Naive thymus-derived CD8-positive, alpha-beta T cell (primary cell): ENCODE measurements at regions not wholly inside any gene's neighbourhood (a gene's known extent, or its start where the extent isn't known, plus 50 kb on each side); places are given as distances from the start of the nearest gene placed in this dataset.
"Not testable (repeated sequence)": the region's sequence is repeated elsewhere in the genome, so short reads cannot be mapped to it uniquely, and the experiment has no call there.

Experiments
- ATAC-seq, 2 donors: fragments of 150-1000 bp; cut with Tn5 transposase in 1 of 2; sonication (Bioruptor Pico), chemical (Tn5 transposase) in 1 of 2; 1 replicate in 1 of 2; 2 replicates in 1 of 2; pipeline ENCODE4 v1.10.0; 2021; ENCODE audit warnings: mild to moderate bottlenecking in 2 of 2, moderate library complexity in 2 of 2
- POLR2A ChIA-PET: fragments of 350-600 bp; sonication (Branson Sonifier 250); formaldehyde crosslinking; loops from one replicate; lab custom pipeline; 2021; ENCODE audit warnings: antibody characterized with exemption; lab: Charles Lee
- DNase-seq, 10 donors: peaks; one replicate each; pipeline versions ENCODE4 v3.0.0 to v3.0.0-alpha.2; 2020 to 2022
- H3K27ac Mint-ChIP-seq, 10 donors: one replicate each; pipeline ENCODE4 v1.8.0; 2020 to 2022; ENCODE audit warnings: mild to moderate bottlenecking in 10 of 10, mixed read lengths in 10 of 10, moderate library complexity in 4 of 10, inconsistent platforms in 1 of 10
- H3K27me3 Mint-ChIP-seq, 5 donors: one replicate each; pipeline ENCODE4 v1.8.0; 2021 to 2022; ENCODE audit warnings: mixed read lengths in 5 of 5
- H3K36me3 Mint-ChIP-seq, 3 donors: one replicate each; pipeline ENCODE4 v1.8.0; 2020 to 2022; ENCODE audit warnings: mixed read lengths in 3 of 3, mild to moderate bottlenecking in 2 of 3, inconsistent platforms in 1 of 3
- H3K4me1 Mint-ChIP-seq, 4 donors: one replicate each; pipeline ENCODE4 v1.8.0; 2021 to 2022; ENCODE audit warnings: mixed read lengths in 4 of 4
- H3K4me3 Mint-ChIP-seq, 10 donors: one replicate each; pipeline ENCODE4 v1.8.0; 2020 to 2022; ENCODE audit warnings: mild to moderate bottlenecking in 10 of 10, mixed read lengths in 10 of 10, moderate library complexity in 6 of 10, inconsistent platforms in 1 of 10
- H3K9me3 Mint-ChIP-seq, 9 donors: one replicate each; pipeline ENCODE4 v1.8.0; 2020 to 2022; ENCODE audit warnings: mixed read lengths in 9 of 9, mild to moderate bottlenecking in 3 of 9, inconsistent platforms in 1 of 9, moderate library complexity in 1 of 9

- H3K27me3 Mint-ChIP-seq: peaks cover 0 to 10% (median 0%) of the 10 kb centered on the region in 5 donors
- H3K27ac Mint-ChIP-seq: no peak overlapping the region
- H3K9me3 Mint-ChIP-seq: no peaks in the 10 kb centered on the region
- ATAC-seq (no peak), DNase-seq (no peak)
- H3K4me1 Mint-ChIP-seq: peaks cover 0 to 12% (median 1%) of the 10 kb centered on the region in 4 donors
- no peaks in the 10 kb centered on the region for H3K36me3 Mint-ChIP-seq
- H3K4me3 Mint-ChIP-seq: no peak overlapping the region
- POLR2A ChIA-PET: no interaction called here
Measured at GRCh38 chr21:23936224-23936623, 1671.1 kb downstream of the MRPL39 start.

GRCh38 chr21:23930565-23930964 lies 1676.7 kb downstream of the MRPL39 start:
- no peak for ATAC-seq
- DNase-seq: no peak
- no peak overlapping the region for H3K27ac Mint-ChIP-seq
- POLR2A ChIA-PET: no interaction called here
- no peaks in the 10 kb centered on the region for H3K9me3 Mint-ChIP-seq
- no peak overlapping the region for H3K4me3 Mint-ChIP-seq
- H3K4me1 Mint-ChIP-seq: no peaks in the 10 kb centered on the region
- H3K36me3 Mint-ChIP-seq: no peaks in the 10 kb centered on the region
- H3K27me3 Mint-ChIP-seq: peaks cover 0 to 2% (median 0%) of the 10 kb centered on the region in 5 donors

GRCh38 chr21:23926430-23926829 lies 1680.9 kb downstream of the MRPL39 start:
- DNase-seq, H3K9me3 Mint-ChIP-seq, POLR2A ChIA-PET, ATAC-seq, H3K27me3 Mint-ChIP-seq, H3K27ac Mint-ChIP-seq, H3K4me3 Mint-ChIP-seq, H3K36me3 Mint-ChIP-seq: not testable (repeated sequence)
- H3K4me1 Mint-ChIP-seq: peaks cover 8 to 17% (median 13%) of the 10 kb centered on the region in 4 donors

GRCh38 chr21:23921670-23922418 lies 1685.4 kb downstream of the MRPL39 start:
- POLR2A ChIA-PET: no interaction called here
- peaks cover 8 to 21% (median 15%) of the 10 kb centered on the region in 4 donors for H3K4me1 Mint-ChIP-seq
- H3K27ac Mint-ChIP-seq: peak overlapping the region in 4 of 10 donors; percentile 0 to 65 (median 12)
- H3K27me3 Mint-ChIP-seq: peaks cover 0 to 1% (median 0%) of the 10 kb centered on the region in 5 donors
- peaks cover 0 to 5% (median 0%) of the 10 kb centered on the region in 9 donors for H3K9me3 Mint-ChIP-seq
- DNase-seq (peak in 1 of 10 donors; percentile 12), ATAC-seq (peak; percentile 41 to 74)
- no peaks in the 10 kb centered on the region for H3K36me3 Mint-ChIP-seq
- peak overlapping the region in 7 of 10 donors; percentile 1 to 62 (median 45) for H3K4me3 Mint-ChIP-seq

GRCh38 chr21:23900727-23901126 lies 1706.6 kb downstream of the MRPL39 start:
- peaks cover 0 to 2% (median 0%) of the 10 kb centered on the region in 4 donors for H3K4me1 Mint-ChIP-seq
- POLR2A ChIA-PET: no interaction called here
- peaks cover 0 to 6% (median 0%) of the 10 kb centered on the region in 3 donors for H3K36me3 Mint-ChIP-seq
- no peaks in the 10 kb centered on the region for H3K27me3 Mint-ChIP-seq
- DNase-seq: no peak
- no peak for ATAC-seq
- H3K27ac Mint-ChIP-seq: no peak overlapping the region
- no peak overlapping the region for H3K4me3 Mint-ChIP-seq
- peaks cover 0 to 10% (median 0%) of the 10 kb centered on the region in 9 donors for H3K9me3 Mint-ChIP-seq

- ATAC-seq (no peak), DNase-seq (no peak)
- Mint-ChIP-seq H3K27me3 (no peaks in the 10 kb centered on the region), H3K4me3 (no peak overlapping the region), H3K9me3 (peaks cover 0 to 10% (median 0%) of the 10 kb centered on the region in 9 donors), H3K4me1 (peaks cover 0 to 2% (median 0%) of the 10 kb centered on the region in 4 donors), H3K27ac (no peak overlapping the region), H3K36me3 (peaks cover 0 to 6% (median 0%) of the 10 kb centered on the region in 3 donors)
- POLR2A ChIA-PET: no interaction called here
Measured at GRCh38 chr21:23899561-23899960, 1707.7 kb downstream of the MRPL39 start.

- no peak overlapping the region for H3K4me3 Mint-ChIP-seq
- no peak for ATAC-seq
- no peak overlapping the region for H3K27ac Mint-ChIP-seq
- H3K9me3 Mint-ChIP-seq: no peaks in the 10 kb centered on the region
- POLR2A ChIA-PET: no interaction called here
- no peaks in the 10 kb centered on the region for H3K36me3 Mint-ChIP-seq
- peaks cover 0 to 22% (median 11%) of the 10 kb centered on the region in 4 donors for H3K4me1 Mint-ChIP-seq
- DNase-seq: no peak
- no peaks in the 10 kb centered on the region for H3K27me3 Mint-ChIP-seq
Measured at GRCh38 chr21:23890652-23891051, 1716.6 kb downstream of the MRPL39 start.

GRCh38 chr21:23887725-23888306 lies 1719.5 kb downstream of the MRPL39 start:
- no peaks in the 10 kb centered on the region for H3K36me3 Mint-ChIP-seq
- peaks cover 0 to 22% (median 11%) of the 10 kb centered on the region in 4 donors for H3K4me1 Mint-ChIP-seq
- DNase-seq: peak; percentile 7 to 76 (median 48)
- peak overlapping the region; percentile 81 to 97 (median 92) for H3K27ac Mint-ChIP-seq
- POLR2A ChIA-PET: interaction anchor here (0.6 to 1.0 kb wide), 2 partner anchors 8 to 21 kb away, joined by 3 read pairs; no protein-coding TSS in a partner anchor
- H3K27me3 Mint-ChIP-seq: no peaks in the 10 kb centered on the region
- ATAC-seq: peak; percentile 88 to 96
- H3K9me3 Mint-ChIP-seq: no peaks in the 10 kb centered on the region
- H3K4me3 Mint-ChIP-seq: peak overlapping the region; percentile 75 to 90 (median 84)

GRCh38 chr21:23886828-23887724 lies 1720.2 kb downstream of the MRPL39 start:
- peak overlapping the region; percentile 81 to 97 (median 92) for H3K27ac Mint-ChIP-seq

GRCh38 chr21:23881783-23882182 lies 1725.5 kb downstream of the MRPL39 start:
- H3K36me3 Mint-ChIP-seq: no peaks in the 10 kb centered on the region
- no peaks in the 10 kb centered on the region for H3K9me3 Mint-ChIP-seq
- no peak overlapping the region for H3K27ac Mint-ChIP-seq
- DNase-seq: no peak
- ATAC-seq: no peak
- peaks cover 0 to 3% (median under 1%) of the 10 kb centered on the region in 4 donors for H3K4me1 Mint-ChIP-seq
- POLR2A ChIA-PET: no interaction called here
- no peak overlapping the region for H3K4me3 Mint-ChIP-seq
- H3K27me3 Mint-ChIP-seq: no peaks in the 10 kb centered on the region

More at GRCh38 chr21:23886828-23887724, 1720.2 kb downstream of the MRPL39 start:
- no peaks in the 10 kb centered on the region for H3K9me3 Mint-ChIP-seq
- no peak for DNase-seq
- peak overlapping the region; percentile 75 to 90 (median 84) for H3K4me3 Mint-ChIP-seq
- peak; percentile 47 to 54 for ATAC-seq
- H3K27me3 Mint-ChIP-seq: no peaks in the 10 kb centered on the region
- no peaks in the 10 kb centered on the region for H3K36me3 Mint-ChIP-seq
- POLR2A ChIA-PET: interaction anchor here (0.6 to 1.0 kb wide), 2 partner anchors 8 to 20 kb away, joined by 3 read pairs; no protein-coding TSS in a partner anchor
- H3K4me1 Mint-ChIP-seq: peaks cover 0 to 22% (median 11%) of the 10 kb centered on the region in 4 donors

- Mint-ChIP-seq H3K4me3 (no peak overlapping the region), H3K36me3 (no peaks in the 10 kb centered on the region), H3K27me3 (no peaks in the 10 kb centered on the region), H3K9me3 (no peaks in the 10 kb centered on the region), H3K27ac (no peak overlapping the region), H3K4me1 (peaks cover 0 to 4% (median 0%) of the 10 kb centered on the region in 4 donors)
- DNase-seq (no peak), ATAC-seq (no peak)
- POLR2A ChIA-PET: no interaction called here
Measured at GRCh38 chr21:23876925-23877558, 1730.2 kb downstream of the MRPL39 start.

GRCh38 chr21:23874271-23874670 lies 1733.0 kb downstream of the MRPL39 start:
- POLR2A ChIA-PET: no interaction called here
- peaks cover 0 to 4% (median under 1%) of the 10 kb centered on the region in 4 donors for H3K4me1 Mint-ChIP-seq
- no peak for DNase-seq

More at GRCh38 chr21:23874271-23874670, 1733.0 kb downstream of the MRPL39 start:
- Mint-ChIP-seq H3K27ac (no peak overlapping the region), H3K4me3 (no peak overlapping the region), H3K27me3 (no peaks in the 10 kb centered on the region), H3K36me3 (no peaks in the 10 kb centered on the region), H3K9me3 (no peaks in the 10 kb centered on the region)
- ATAC-seq: no peak
